Breast epithelium (tissue), 3 donors: ENCODE measurements at regions not wholly inside any gene's neighbourhood (a gene's known extent, or its start where the extent isn't known, plus 50 kb on each side); places are given as distances from the start of the nearest gene placed in this dataset.

Experiments used
- POLR2A ChIP-seq: fragments of 450-650 bp; IDR thresholded peaks from one replicate; pipeline ENCODE4 v1.6.1; 2016; ENCODE audit warnings: antibody characterized with exemption, mild to moderate bottlenecking, moderate library complexity
- TF ChIP-seq, protein P1 (sequence below), 3 donors: fragments of 450-650 bp; IDR thresholded peaks; one replicate each; pipeline ENCODE4 v1.5.1; 2016 to 2017; ENCODE audit warnings: antibody characterized with exemption in 3 of 3, mild to moderate bottlenecking in 3 of 3, moderate library complexity in 3 of 3

DNA sequence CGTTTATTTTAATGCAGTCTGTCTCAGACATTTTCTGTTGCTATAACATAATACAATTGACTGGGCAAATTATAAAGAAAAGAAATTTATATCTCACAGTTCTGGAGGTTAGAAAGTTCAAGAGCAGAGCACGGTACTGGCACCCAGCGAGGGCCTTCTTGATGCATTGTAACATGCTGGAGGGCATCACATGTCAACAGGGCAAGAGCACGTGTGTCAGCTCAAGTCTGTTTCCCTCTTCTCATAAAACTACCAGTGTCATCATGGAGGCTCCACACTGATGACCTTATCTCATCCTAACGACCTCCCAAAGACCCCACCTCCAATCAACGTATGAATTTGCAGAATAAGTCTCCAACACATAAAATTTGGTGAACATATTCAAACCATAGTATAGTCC lies 90.6 kb upstream of the GRIK1 start:
- TF ChIP-seq, protein P1, sequence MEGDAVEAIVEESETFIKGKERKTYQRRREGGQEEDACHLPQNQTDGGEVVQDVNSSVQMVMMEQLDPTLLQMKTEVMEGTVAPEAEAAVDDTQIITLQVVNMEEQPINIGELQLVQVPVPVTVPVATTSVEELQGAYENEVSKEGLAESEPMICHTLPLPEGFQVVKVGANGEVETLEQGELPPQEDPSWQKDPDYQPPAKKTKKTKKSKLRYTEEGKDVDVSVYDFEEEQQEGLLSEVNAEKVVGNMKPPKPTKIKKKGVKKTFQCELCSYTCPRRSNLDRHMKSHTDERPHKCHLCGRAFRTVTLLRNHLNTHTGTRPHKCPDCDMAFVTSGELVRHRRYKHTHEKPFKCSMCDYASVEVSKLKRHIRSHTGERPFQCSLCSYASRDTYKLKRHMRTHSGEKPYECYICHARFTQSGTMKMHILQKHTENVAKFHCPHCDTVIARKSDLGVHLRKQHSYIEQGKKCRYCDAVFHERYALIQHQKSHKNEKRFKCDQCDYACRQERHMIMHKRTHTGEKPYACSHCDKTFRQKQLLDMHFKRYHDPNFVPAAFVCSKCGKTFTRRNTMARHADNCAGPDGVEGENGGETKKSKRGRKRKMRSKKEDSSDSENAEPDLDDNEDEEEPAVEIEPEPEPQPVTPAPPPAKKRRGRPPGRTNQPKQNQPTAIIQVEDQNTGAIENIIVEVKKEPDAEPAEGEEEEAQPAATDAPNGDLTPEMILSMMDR (IDR thresholded peaks at IDR 0.05): no peak
- no peak for TF ChIP-seq POLR2A
